GM20000 (cell line): ENCODE measurements at regions not wholly inside any gene's neighbourhood (a gene's known extent, or its start where the extent isn't known, plus 50 kb on each side); places are given as distances from the start of the nearest gene placed in this dataset.

Source experiments
- DNase-seq: peaks from one replicate; pipeline ENCODE4 v3.0.0; 2012; ENCODE audit warnings: low spot score
- CTCF ChIP-seq: IDR thresholded peaks from 2 replicates; pipeline ENCODE4 v1.5.1; 2012; ENCODE audit warnings: mild to moderate bottlenecking, control low read depth; ENCODE audit errors: extremely low read depth, missing control alignments

GRCh38 chr5:130278136-130278535 is 373.9 kb downstream of the CHSY3 start:
- DNase-seq, result no peak
- TF ChIP-seq CTCF, result no peak

- TF ChIP-seq CTCF, result no peak
- no peak for DNase-seq
Measured at GRCh38 chr5:130277522-130277921, 373.3 kb downstream of the CHSY3 start.

- DNase-seq, result no peak
- TF ChIP-seq CTCF, result no peak
Measured at GRCh38 chr5:130277002-130277401, 372.7 kb downstream of the CHSY3 start.

GRCh38 chr5:130272837-130273236 is 368.6 kb downstream of the CHSY3 start:
- TF ChIP-seq CTCF, result no peak
- no peak for DNase-seq

- TF ChIP-seq CTCF, result no peak
Measured at GRCh38 chr5:130270786-130271185, 366.5 kb downstream of the CHSY3 start.

GRCh38 chr5:130268489-130268888 is 364.2 kb downstream of the CHSY3 start:
- no peak for TF ChIP-seq CTCF
- DNase-seq, result no peak

More at GRCh38 chr5:130270786-130271185, 366.5 kb downstream of the CHSY3 start:
- no peak for DNase-seq

GRCh38 chr5:130267926-130268325 is 363.7 kb downstream of the CHSY3 start:
- TF ChIP-seq CTCF, result no peak
- DNase-seq, result no peak
